Heart left ventricle (tissue), 13 donors: ENCODE measurements at regions not wholly inside any gene's neighbourhood (a gene's known extent, or its start where the extent isn't known, plus 50 kb on each side); places are given as distances from the start of the nearest gene placed in this dataset.

ENCODE experiments used
- CTCF ChIP-seq, 12 donors: fragments of 200-600 bp; sonication (generic) in 4 of 12; IDR thresholded peaks; one replicate each; pipeline versions ENCODE4 v1.5.0 to v1.8.0; 2018 to 2022; ENCODE audit warnings: antibody characterized with exemption in 12 of 12, mild to moderate bottlenecking in 5 of 12
- POLR2A ChIP-seq, 2 donors: fragments of 450-650 bp; IDR thresholded peaks; one replicate each; pipeline ENCODE4 v1.6.1; 2017; ENCODE audit warnings: antibody characterized with exemption in 2 of 2, mild to moderate bottlenecking in 2 of 2, moderate library complexity in 2 of 2
- donor health status: ischemic (EF 13 %, LVEDD 7.1; RV severe dilation, severe dysfunction).
- donor health status: DM: no; HTN: yes; CAD: no.
- donor health status: DM: no; HTN: no; CAD: no.
- donor health status: ischemic (EF 25% LVEDD 6.9; RV normal size, moderate dysfunction).
- donor health status: ischemic (EF 25% LVEDD 5.7; RV mildly dilated, moderate dysfunction).
- donor health status: ischemic (EF 35%, LVEDD 5.7; RV mildly dilated, moderate dysfunction).
- donor health status: nonischemic (EF 11% LVEDD 7.7; RV severe dilation, severe dysfunction).
- donor health status: DM: yes; HTN: yes; CAD: no.
- donor health status: PGD.
- donor health status: ischemic (EF 29% LVEDD 5.4; RV normal size, mild dysfunction).
- donor health status: nonischemic (EF 23%, LVEDD 6.1; RV moderate dilation, normal function).

GRCh38 chr6:131412960-131413830, 159.8 kb upstream of the ARG1 start:
- TF ChIP-seq CTCF (IDR thresholded peaks at IDR 0.05) (no peak), POLR2A (IDR thresholded peaks at IDR 0.05) (no peak)
